Fibroblast of lung (primary cell): ENCODE measurements at regions not wholly inside any gene's neighbourhood (a gene's known extent, or its start where the extent isn't known, plus 50 kb on each side); places are given as distances from the start of the nearest gene placed in this dataset.

Experiments
- DNase-seq, 2 donors: peaks; one replicate each; pipeline versions ENCODE4 v3.0.0 to v3.0.0-alpha.2; 2010; ENCODE audit warnings: low read depth in 2 of 2
- H2AFZ ChIP-seq: 2 replicates; pipeline ENCODE4 v1.5.1; 2012; ENCODE audit warnings: low read length, control low read depth, inconsistent platforms
- H3K27ac ChIP-seq: 2 replicates; pipeline ENCODE4 v1.5.1; 2011; ENCODE audit warnings: low read length, control low read depth; ENCODE audit not compliant: insufficient read depth
- H3K27me3 ChIP-seq: 2 replicates; pipeline ENCODE4 v1.5.1; 2011; ENCODE audit warnings: mild to moderate bottlenecking, low read length; ENCODE audit not compliant: control insufficient read depth, insufficient read depth
- H3K36me3 ChIP-seq: 2 replicates; pipeline ENCODE4 v1.5.1; 2011; ENCODE audit warnings: low read length; ENCODE audit not compliant: control insufficient read depth, insufficient read depth
- H3K4me1 ChIP-seq: 2 replicates; pipeline ENCODE4 v1.5.1; 2011; ENCODE audit warnings: low read length; ENCODE audit not compliant: control insufficient read depth, insufficient read depth; ENCODE audit errors: extremely low read depth
- H3K4me2 ChIP-seq: 2 replicates; pipeline ENCODE4 v1.5.1; 2011; ENCODE audit warnings: low read length, control low read depth; ENCODE audit not compliant: insufficient read depth; ENCODE audit errors: extremely low read depth
- H3K4me3 ChIP-seq, 4 experiments: fragments of 200-600 bp in 1 of 4; sonication (generic) in 1 of 4; replicated peaks in 1 of 4; 2 replicates each; pipeline ENCODE4 v1.5.1; 2011 to 2016; ENCODE audit warnings: low read length in 4 of 4, low read depth in 3 of 4, mild to moderate bottlenecking in 3 of 4, control low read depth in 2 of 4, inconsistent platforms in 1 of 4, mixed read lengths in 1 of 4; ENCODE audit not compliant: insufficient read depth in 1 of 4; ENCODE audit errors: control extremely low read depth in 1 of 4
- H3K79me2 ChIP-seq: 2 replicates; pipeline ENCODE4 v1.5.1; 2012; ENCODE audit warnings: mild to moderate bottlenecking, low read length, inconsistent platforms; ENCODE audit not compliant: control insufficient read depth, insufficient read depth
- H3K9ac ChIP-seq: 2 replicates; pipeline ENCODE4 v1.5.1; 2011; ENCODE audit warnings: mild to moderate bottlenecking, low read length, control low read depth; ENCODE audit not compliant: insufficient read depth
- H3K9me3 ChIP-seq: 2 replicates; pipeline ENCODE4 v1.5.1; 2012; ENCODE audit warnings: low read depth, low read length; ENCODE audit not compliant: control insufficient read depth, insufficient read depth
- H4K20me1 ChIP-seq: 2 replicates; pipeline ENCODE4 v1.5.1; 2011; ENCODE audit warnings: low read length; ENCODE audit not compliant: control insufficient read depth, insufficient read depth; ENCODE audit errors: extremely low read depth
- CTCF ChIP-seq, 2 donors: IDR thresholded peaks in 1 of 2; conservative IDR thresholded peaks in 1 of 2; 1 replicate in 1 of 2; 2 replicates in 1 of 2; pipeline ENCODE4 v1.5.1; 2011 to 2012; ENCODE audit warnings: low read length in 2 of 2, control low read depth in 1 of 2, inconsistent platforms in 1 of 2, low read depth in 1 of 2, mild to moderate bottlenecking in 1 of 2
- EZH2 ChIP-seq: IDR thresholded peaks from 2 replicates; pipeline ENCODE4 v1.5.1; 2012; ENCODE audit warnings: low read length, control low read depth, mild to moderate bottlenecking; ENCODE audit errors: missing control alignments

GRCh38 chr2:100666996-100667395 lies 104.2 kb downstream of the PDCL3 start:
- Histone ChIP-seq H2AFZ (no peak overlapping the region), H3K27me3 (peaks cover 7% of the 10 kb centered on the region), H3K27ac (no peak overlapping the region), H3K9me3 (no peaks in the 10 kb centered on the region), H3K4me1 (no peaks in the 10 kb centered on the region), H3K79me2 (no peaks in the 10 kb centered on the region), H3K4me3 (no peak overlapping the region), H4K20me1 (no peaks in the 10 kb centered on the region), H3K36me3 (no peaks in the 10 kb centered on the region), H3K9ac (no peak overlapping the region), H3K4me2 (no peak overlapping the region)
- TF ChIP-seq EZH2 (no peak), CTCF (conservative IDR thresholded peaks at IDR 0.05 in 1 of 2, IDR thresholded peaks at IDR 0.05 in 1 of 2; ENCODE audit: low read depth in 1 of 2, low read length in 2 of 2) (no peak)
- DNase-seq = no peak

GRCh38 chr2:100667801-100668200 lies 105.0 kb downstream of the PDCL3 start:
- Histone ChIP-seq H3K9ac (no peak overlapping the region), H3K79me2 (no peaks in the 10 kb centered on the region), H3K36me3 (no peaks in the 10 kb centered on the region), H3K27ac (no peak overlapping the region), H3K27me3 (peaks cover 7% of the 10 kb centered on the region), H2AFZ (no peak overlapping the region), H3K4me1 (no peaks in the 10 kb centered on the region), H4K20me1 (no peaks in the 10 kb centered on the region), H3K4me2 (no peak overlapping the region), H3K4me3 (no peak overlapping the region), H3K9me3 (no peaks in the 10 kb centered on the region)
- no peak for DNase-seq
- TF ChIP-seq CTCF (conservative IDR thresholded peaks at IDR 0.05 in 1 of 2, IDR thresholded peaks at IDR 0.05 in 1 of 2; ENCODE audit: low read depth in 1 of 2, low read length in 2 of 2) (no peak), EZH2 (no peak)

GRCh38 chr2:100670232-100670631 lies 107.4 kb downstream of the PDCL3 start:
- no peaks in the 10 kb centered on the region for H3K36me3 ChIP-seq
- TF ChIP-seq CTCF (conservative IDR thresholded peaks at IDR 0.05 in 1 of 2, IDR thresholded peaks at IDR 0.05 in 1 of 2; ENCODE audit: low read depth in 1 of 2, low read length in 2 of 2) (no peak), EZH2 (no peak)
- no peaks in the 10 kb centered on the region for H3K4me1 ChIP-seq
- H3K27me3 ChIP-seq = peaks cover 6% of the 10 kb centered on the region
- H3K4me3 ChIP-seq = no peak overlapping the region
- no peak for DNase-seq
- H3K4me2 ChIP-seq = no peak overlapping the region
- H3K9me3 ChIP-seq = no peaks in the 10 kb centered on the region
- no peaks in the 10 kb centered on the region for H3K79me2 ChIP-seq
- H3K9ac ChIP-seq = no peak overlapping the region
- H4K20me1 ChIP-seq = no peaks in the 10 kb centered on the region
- H2AFZ ChIP-seq = no peak overlapping the region
- no peak overlapping the region for H3K27ac ChIP-seq
